Vagina (tissue), 2 donors: ENCODE measurements at regions not wholly inside any gene's neighbourhood (a gene's known extent, or its start where the extent isn't known, plus 50 kb on each side); places are given as distances from the start of the nearest gene placed in this dataset.

Experiments used
- POLR2AphosphoS5 ChIP-seq, 2 donors: sonication (generic); formaldehyde crosslinking; IDR thresholded peaks; one replicate each; pipeline ENCODE4 v1.9.0; 2017; ENCODE audit warnings: antibody characterized with exemption in 2 of 2, mild to moderate bottlenecking in 2 of 2, low read depth in 1 of 2; ENCODE audit not compliant: insufficient read depth in 1 of 2
- TF ChIP-seq, protein P1 (sequence below), 3 experiments: fragments of 450-650 bp in 2 of 3; fragments of 200-600 bp in 1 of 3; sonication (generic) in 1 of 3; IDR thresholded peaks; one replicate each; pipeline ENCODE4 v1.5.1; 2017 to 2019; ENCODE audit warnings: antibody characterized with exemption in 3 of 3, mild to moderate bottlenecking in 2 of 3, moderate library complexity in 2 of 3

DNA sequence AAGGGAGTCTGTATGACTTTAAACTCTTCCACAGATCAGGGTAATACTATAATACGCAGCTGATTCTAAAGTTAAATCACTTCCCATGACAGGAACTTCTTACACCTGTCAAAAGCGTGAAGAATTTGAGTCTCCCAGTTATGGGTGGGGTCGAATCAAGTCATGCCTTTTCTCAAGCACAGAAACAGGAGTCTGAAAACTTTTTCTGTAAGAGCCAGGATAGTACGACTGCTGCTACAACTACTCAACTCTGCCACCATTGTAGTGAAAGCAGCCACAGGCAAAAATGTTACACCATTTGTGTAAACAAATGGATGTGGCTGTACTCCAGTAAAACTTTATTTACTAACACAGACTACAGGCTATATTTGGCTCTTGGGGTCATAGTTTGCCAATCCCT, 90.3 kb downstream of the DUSP6 start:
- TF ChIP-seq, protein P1, sequence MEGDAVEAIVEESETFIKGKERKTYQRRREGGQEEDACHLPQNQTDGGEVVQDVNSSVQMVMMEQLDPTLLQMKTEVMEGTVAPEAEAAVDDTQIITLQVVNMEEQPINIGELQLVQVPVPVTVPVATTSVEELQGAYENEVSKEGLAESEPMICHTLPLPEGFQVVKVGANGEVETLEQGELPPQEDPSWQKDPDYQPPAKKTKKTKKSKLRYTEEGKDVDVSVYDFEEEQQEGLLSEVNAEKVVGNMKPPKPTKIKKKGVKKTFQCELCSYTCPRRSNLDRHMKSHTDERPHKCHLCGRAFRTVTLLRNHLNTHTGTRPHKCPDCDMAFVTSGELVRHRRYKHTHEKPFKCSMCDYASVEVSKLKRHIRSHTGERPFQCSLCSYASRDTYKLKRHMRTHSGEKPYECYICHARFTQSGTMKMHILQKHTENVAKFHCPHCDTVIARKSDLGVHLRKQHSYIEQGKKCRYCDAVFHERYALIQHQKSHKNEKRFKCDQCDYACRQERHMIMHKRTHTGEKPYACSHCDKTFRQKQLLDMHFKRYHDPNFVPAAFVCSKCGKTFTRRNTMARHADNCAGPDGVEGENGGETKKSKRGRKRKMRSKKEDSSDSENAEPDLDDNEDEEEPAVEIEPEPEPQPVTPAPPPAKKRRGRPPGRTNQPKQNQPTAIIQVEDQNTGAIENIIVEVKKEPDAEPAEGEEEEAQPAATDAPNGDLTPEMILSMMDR (IDR thresholded peaks at IDR 0.05), result no peak
- no peak for TF ChIP-seq POLR2AphosphoS5 (IDR thresholded peaks at IDR 0.05; ENCODE audit: insufficient read depth in 1 of 2, low read depth in 1 of 2)
